ENCODE measurements at regions not wholly inside any gene's neighbourhood (a gene's known extent, or its start where the extent isn't known, plus 50 kb on each side); places are given as distances from the start of the nearest gene placed in this dataset.

- no peak for ATAC-seq
Observed at GRCh38 chr11:70763606-70764005, 365.3 kb downstream of the CTTN start.

More at GRCh38 chr11:70763606-70764005, 365.3 kb downstream of the CTTN start:
- Histone ChIP-seq H3K79me2 (replicated peaks; ENCODE audit: insufficient read depth) (no peaks in the 10 kb centered on the region), H3K36me3 (ENCODE audit: insufficient read depth) (no peaks in the 10 kb centered on the region), H3K27me3 (ENCODE audit: insufficient read depth) (no peaks in the 10 kb centered on the region), H3F3A (replicated peaks; ENCODE audit: low read depth) (no peaks in the 10 kb centered on the region), H4K20me1 (replicated peaks; ENCODE audit: insufficient read depth) (no peaks in the 10 kb centered on the region), H3K4me3 (no peak overlapping the region), H3K27ac (ENCODE audit: low read depth) (no peak overlapping the region), H2AFZ (no peak overlapping the region), H3K4me2 (no peak overlapping the region), H3K4me1 (ENCODE audit: insufficient read depth) (no peaks in the 10 kb centered on the region), H3K9me2 (ENCODE audit: insufficient read depth) (no peaks in the 10 kb centered on the region)
- no peak for TF ChIP-seq EZH2phosphoT487 (IDR thresholded peaks at IDR 0.05; ENCODE audit: unreplicated experiment)
- TF ChIP-seq CTCF (conservative IDR thresholded peaks at IDR 0.05; ENCODE audit: low read depth in 2 of 2), result no peak
- no peak for TF ChIP-seq JUNB (IDR thresholded peaks at IDR 0.05; ENCODE audit: unreplicated experiment)
- TF ChIP-seq ZNF114 (CRISPR knock-in tag; IDR thresholded peaks at IDR 0.05), result no peak
- no peak for TF ChIP-seq ETS1 (IDR thresholded peaks at IDR 0.05)
- no peak for TF ChIP-seq ZNF331 (CRISPR knock-in tag; IDR thresholded peaks at IDR 0.05; ENCODE audit: low read depth)
- no peak for TF ChIP-seq REST (IDR thresholded peaks at IDR 0.05; ENCODE audit: unreplicated experiment)
- TF ChIP-seq NANOG (IDR thresholded peaks at IDR 0.05; ENCODE audit: borderline replicate concordance), result no peak
- TF ChIP-seq CREB1 (CRISPR knock-in tag; IDR thresholded peaks at IDR 0.05; ENCODE audit: low read depth), result no peak
- no peak for TF ChIP-seq STAT1 (IDR thresholded peaks at IDR 0.05; ENCODE audit: unreplicated experiment)
- TF ChIP-seq ZNF462 (CRISPR knock-in tag; IDR thresholded peaks at IDR 0.05), result no peak
- no peak for TF ChIP-seq POLR2AphosphoS5 (IDR thresholded peaks at IDR 0.05; ENCODE audit: low read depth)
- no peak for TF ChIP-seq EZH2 (IDR thresholded peaks at IDR 0.05; ENCODE audit: low read depth, unreplicated experiment)
- no peak for DNase-seq (ENCODE audit: low spot score)
- no peak overlapping the region for H3K27ac Mint-ChIP-seq
- H3K27me3 Mint-ChIP-seq (ENCODE audit: insufficient read depth, low read depth, poor library complexity), result peaks cover 20% of the 10 kb centered on the region
- peaks cover 48% of the 10 kb centered on the region for H3K36me3 Mint-ChIP-seq (ENCODE audit: low read depth)
- peaks cover 16% of the 10 kb centered on the region; the same call in 2 of the 3 replicates for H3K4me1 Mint-ChIP-seq
- no peak overlapping the region for H3K4me3 Mint-ChIP-seq
- peaks cover 16% of the 10 kb centered on the region for H3K9me3 Mint-ChIP-seq

All from GM23338 (cell line).